Esophagus mucosa (tissue), 1 donor: ENCODE measurements at regions not wholly inside any gene's neighbourhood (a gene's known extent, or its start where the extent isn't known, plus 50 kb on each side); places are given as distances from the start of the nearest gene placed in this dataset.

ENCODE experiments used
- ATAC-seq: fragments of 200-7000 bp; cut with Tn5 transposase; one replicate; pipeline ENCODE4 v1.9.1; 2020
- donor health status: DM: yes; HTN: yes; CAD: no.

DNA sequence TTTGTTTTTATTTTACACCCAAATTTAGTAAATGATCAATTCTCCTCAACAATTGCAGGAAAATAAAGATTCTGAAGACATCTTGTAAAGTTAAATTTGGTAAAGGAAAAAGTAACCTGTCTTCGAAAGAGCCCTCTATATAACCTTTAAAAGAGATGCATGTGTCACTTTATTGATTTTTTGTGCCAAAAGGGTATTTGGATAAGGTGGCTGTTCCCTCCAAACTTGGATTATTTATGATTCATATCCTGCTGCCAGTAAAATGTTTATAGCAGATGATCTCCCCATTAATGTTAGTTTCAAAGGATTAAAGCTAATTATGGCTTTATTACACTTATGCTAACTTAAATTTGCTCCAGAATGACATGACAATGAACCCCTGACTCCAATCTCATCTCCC, 98.8 kb downstream of the DUSP6 start:
- no peak for ATAC-seq

DNA sequence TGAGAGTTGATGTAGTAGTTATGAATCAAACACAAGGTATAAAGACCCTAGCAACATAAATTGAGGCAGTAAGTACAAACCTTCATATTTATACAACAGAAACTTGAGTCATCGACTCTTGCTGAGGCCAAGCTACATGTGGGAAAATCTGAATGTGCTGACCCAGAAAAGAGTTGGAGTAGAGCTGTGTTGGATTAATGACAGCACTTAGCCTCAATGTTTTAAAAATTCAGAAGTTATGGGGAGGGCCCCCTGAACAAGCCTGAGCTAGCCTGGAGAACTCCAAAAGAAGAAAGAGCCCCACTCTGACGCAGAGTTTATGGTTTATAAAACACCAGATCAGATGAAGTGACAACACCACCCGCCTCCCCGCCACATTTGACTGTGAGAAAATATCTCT, 100.0 kb downstream of the DUSP6 start:
- ATAC-seq: peak; percentile 46

DNA sequence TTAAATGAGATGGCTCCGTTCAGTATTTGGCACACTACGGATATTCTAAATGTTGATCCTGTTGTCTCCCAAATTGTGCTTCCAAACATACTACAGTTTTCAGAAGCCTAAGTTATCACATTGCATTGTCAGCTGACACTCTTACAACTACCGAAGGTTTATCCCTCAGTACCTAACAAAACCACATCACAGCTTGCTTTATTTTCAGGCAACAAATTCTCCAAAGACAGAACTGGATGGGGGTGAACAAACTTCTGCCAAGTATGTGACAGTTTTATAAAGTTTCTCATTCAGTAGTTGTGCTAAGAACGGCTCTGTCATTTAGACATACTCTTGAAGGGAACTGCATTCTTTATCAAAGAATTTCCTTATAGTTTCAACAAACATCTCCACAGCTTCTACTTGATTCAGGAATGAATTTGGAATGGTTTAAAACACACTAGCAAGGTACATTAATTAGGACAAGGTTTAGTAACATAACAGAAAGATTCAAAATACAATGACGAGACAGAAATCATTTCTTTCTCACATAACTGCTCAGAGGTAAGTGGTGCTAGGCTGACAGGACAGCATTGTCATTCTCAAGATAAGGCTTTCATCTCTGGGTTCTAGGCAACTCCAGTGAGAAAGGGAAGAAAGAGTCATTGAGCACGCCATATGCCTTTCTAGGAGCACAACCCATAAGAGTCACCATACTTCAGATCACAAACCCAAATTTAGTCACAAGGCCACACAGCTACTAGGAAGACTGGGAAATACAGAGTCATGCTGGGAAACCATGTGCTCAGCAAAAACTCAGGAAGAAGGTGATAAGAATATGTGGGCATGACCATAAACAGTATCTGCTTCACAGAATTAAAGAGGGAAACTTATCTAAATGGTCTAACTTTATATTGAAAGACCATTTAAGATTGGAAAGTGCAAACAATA, 100.7 kb downstream of the DUSP6 start:
- no peak for ATAC-seq

DNA sequence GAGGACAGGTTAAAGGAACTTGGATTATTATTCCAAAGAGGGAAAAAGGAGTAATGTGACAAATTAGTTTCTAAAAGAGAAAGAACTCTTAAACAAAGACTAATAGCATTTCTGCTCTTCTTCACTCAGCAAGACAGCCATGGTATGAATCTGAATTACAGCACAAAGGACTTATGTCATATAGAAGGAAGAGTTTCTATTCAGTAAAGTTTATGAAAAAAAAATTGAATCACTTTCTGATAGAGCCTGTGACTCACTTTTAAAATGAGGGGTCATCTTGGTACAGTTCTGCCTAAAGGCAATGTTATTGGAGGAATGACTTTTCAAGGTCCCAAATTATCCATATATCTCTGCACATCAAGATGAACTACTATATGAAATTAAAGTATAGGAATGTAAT, 101.7 kb downstream of the DUSP6 start:
- no peak for ATAC-seq

DNA sequence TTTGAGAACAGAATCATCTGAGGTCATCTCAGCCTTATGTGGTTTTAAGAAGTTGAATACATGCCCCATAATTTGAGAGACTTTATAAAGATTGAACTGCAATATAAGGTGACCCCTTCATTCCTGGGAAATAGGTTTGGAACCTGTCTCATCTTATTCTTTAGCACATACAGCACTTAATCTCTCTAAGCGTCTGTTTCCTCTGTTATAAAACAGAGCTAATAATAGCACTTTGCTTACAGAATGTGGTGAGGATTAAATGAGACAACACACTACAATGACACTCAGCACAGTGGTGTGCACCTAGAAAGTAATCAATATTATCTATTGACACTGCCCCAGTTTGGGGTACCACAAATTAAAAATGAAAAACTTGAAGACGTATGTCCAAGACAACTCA, 102.1 kb downstream of the DUSP6 start:
- ATAC-seq: no peak

DNA sequence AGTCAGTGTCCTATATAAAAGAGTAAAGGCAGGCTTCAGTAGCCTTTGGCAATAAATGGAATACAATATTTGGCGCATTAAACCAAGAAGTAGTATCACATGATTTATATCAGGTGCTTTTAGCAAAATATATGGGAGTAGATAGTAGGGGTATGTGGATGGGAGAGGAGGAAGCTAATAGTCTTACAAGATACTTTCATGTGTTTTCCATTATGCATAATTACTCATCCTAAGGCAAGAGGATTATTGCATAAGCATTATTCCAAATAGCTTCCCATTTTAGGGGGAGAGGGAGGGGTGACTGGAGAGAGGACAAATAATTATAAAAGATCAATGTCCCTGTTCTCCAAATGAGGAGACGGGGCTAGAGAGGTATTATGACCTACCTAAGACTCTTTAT, 104.3 kb downstream of the DUSP6 start:
- no peak for ATAC-seq

DNA sequence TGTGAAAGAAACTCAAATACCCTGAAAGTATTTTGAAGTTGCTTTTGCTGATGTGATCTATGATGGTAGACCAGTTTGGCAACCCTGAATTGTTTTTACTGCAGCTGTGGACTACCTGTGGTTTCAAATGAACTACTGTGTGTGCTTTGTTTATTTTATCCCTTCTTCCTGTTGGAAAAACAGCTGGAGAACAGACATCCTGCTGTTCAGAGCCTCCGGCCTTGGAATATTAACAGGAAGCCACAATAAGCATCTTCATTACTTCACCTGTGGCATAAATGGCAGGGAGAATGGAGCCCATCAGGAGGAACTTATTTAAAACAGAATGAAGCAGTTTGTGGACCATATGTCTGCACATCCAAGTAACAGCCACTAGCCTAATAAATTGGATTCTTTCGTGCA, 104.8 kb downstream of the DUSP6 start:
- ATAC-seq: no peak

DNA sequence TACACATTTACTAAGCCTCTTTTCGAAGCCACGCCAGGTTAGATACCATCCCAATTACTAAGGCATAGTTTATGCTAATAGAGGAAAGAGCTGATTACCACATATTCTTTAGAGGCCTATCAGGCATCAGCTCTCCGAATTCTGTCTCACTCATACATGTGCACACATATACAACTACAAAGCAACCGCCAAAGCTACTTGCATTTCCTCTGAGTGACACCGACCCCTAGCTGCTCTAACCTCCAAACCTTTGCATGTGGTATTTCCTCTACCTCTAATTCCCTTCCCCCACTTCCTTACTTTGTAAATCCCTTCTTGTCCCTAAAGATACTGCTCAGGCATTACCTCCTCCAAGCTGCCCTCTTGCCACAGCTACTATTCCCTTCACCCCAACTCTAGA, 107.2 kb downstream of the DUSP6 start:
- ATAC-seq: peak; percentile 74

DNA sequence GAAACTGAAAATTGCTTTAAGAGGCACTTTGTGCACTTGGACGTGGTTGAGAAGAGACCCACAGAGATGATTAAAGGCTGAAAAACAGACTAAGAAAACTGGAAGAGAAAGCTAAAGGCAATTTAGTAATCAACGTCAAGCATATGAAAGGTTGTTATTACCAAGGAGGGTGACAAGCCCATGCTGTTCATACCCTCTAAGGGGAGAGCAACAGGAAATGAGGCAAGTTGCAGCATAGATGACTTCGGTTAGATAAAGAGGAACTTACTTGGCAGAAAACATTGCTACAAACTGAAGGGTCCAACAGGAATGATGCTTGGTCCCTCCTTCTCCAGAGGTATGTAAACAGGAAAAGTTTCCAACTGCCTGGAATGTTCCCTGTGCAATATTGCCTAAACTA, 107.8 kb downstream of the DUSP6 start:
- ATAC-seq: no peak

DNA sequence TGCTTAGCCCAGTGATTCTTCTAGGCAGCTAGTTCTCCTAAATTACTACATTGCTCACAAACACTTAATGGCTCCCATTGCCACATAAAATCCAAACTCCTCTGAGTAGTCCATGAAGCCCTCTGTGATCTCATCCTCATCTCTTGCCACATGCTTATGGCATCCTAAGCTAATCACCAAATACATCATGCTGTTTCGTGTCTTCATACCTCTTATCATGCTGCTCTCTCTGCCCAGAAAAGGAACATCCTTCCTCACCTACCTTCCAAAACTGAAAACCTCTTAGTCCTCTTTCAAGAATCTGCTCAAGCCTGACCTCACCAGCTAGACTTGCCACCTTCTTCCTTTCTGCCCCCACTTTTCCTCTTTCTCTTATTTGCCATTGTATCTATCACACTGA, 108.5 kb downstream of the DUSP6 start:
- no peak for ATAC-seq

DNA sequence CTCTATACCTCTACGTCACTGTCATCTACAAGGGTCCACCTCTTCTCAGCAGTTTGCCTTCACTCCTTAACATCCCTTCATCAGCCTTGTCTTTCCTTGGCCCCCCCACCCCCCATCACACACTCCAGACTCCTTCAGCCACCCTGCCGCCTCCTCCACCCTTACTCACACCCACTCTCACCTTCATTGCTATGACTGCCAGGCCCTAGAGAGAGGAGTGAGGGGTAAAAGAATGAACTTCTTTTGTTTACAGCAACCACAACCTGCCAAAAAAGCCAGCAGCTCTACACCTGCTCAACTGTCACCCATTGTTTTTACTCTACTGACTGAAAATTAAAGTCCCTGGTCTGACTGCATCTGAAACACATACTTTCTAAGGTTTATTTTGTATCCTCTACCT, 112.8 kb downstream of the DUSP6 start:
- ATAC-seq: no peak

DNA sequence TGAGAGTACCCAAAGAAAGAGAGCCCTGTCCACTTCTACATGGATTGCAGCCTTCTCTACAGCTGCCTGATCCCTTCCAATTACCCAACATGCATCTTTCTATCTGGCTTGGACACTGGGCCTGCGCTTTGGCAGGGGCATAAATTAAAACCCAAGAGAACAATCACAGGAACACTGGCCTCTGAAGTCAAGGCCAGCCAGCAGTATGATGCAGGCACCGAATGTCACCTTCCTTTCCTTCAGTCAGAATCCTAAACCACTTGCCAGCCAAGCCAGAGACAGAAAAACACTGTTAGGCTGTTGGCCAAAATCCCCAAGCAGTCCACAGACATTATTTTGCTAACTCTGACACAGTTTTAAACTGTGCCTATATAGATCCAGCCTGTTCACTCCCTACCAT, 113.7 kb downstream of the DUSP6 start:
- peak; percentile 41 for ATAC-seq

DNA sequence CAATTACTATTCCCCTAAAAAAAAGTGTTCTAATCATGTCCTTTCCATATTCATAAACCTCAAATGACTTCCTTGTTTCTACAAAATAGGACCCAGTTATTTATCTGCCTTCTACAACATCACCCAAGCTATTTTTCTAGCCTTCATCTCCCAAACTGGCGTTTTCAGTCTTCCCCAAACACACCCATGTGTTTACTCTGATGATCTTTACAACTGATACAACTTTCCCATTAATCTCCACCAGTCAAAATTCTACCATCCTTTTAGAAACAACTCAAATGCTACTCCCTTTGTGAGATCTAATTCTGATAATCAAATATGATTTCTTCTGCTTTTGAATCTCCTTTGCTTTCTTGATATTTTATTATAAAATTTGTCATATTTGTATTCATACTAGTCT, 114.5 kb downstream of the DUSP6 start:
- no peak for ATAC-seq

DNA sequence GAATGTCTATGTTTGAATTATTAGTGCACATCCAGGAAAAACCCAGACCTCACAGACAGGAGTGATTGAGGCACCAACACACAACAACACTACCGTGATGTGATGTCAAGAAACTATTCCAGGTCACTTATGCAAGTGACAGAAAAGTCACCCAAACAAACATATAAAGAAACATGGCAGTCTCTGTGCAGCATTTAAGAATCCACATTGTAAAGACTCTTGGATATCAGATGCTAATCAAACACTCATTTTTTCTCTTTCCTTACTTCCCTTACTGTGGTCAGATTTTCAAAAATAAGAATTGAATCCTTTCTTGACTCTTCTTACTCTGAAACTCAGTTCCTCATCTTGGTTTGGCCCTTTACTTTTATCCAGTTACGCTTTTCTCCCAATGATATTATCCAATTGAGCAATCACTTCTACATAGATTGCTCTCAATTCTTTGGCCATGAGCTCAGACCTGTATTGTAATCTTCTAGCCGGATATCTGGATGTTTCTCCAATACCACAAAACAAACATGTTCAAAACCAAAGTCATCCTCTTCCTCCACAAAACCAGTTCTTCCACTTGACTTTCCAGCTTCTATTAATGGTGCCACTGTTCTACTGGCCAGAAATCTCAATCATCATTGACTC, 115.4 kb downstream of the DUSP6 start:
- peak; percentile 81 for ATAC-seq

DNA sequence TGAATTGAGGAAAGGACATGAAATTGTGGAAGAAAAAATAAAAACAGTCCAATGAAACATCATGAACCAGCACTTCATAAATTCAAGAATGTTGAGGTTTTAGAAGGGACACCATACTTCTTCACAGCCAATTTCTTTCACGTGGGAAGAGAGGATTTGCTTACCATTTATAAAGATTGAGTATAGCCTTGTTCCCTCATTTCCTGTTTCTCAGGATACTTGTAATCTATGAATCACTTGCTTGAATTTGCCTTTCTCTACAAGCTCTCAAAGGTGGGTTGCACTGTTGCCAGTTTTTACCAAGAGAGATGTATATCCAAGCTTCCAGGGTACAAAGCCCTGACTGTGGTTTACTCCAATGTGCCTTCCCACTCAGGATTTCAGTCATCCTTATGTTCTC, 116.1 kb downstream of the DUSP6 start:
- ATAC-seq: peak; percentile 37

DNA sequence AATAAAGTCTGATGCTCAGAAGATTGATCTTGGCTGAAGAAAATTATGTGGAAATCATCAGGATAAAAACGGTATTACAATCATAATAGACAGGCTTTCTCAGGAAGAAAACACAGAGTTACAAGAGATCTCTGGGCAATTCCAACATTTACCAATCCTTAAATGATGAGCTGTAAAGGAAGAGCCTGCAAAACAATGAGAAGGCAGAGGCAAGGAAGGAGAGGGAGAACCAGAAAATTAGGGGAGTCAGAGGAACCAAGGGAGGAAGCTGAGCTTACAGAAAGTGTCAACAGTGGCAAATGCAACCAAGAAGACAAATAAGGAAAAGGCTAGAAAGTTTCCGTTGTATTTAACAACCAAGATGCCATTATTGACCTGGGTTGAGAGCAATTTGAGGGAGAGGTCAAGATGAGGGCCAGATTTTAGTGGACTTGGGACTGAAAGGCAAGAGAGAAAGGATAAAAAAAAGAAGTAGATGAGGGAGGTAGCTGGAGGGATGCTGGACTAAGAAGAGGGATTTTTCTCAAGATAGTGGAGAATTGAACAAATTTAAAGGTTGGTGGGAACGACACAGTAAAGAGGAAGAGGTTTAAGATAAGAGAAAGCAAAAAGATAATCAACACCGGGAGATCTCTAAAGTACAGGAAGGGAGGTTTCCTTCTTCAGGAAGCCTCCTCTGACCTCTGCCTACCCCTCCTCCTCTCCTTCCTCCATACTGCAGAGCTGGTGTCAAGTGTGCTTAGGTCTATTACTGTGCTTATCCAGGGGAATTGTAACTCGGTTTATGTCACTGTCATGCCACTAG, 116.9 kb downstream of the DUSP6 start:
- ATAC-seq: no peak

DNA sequence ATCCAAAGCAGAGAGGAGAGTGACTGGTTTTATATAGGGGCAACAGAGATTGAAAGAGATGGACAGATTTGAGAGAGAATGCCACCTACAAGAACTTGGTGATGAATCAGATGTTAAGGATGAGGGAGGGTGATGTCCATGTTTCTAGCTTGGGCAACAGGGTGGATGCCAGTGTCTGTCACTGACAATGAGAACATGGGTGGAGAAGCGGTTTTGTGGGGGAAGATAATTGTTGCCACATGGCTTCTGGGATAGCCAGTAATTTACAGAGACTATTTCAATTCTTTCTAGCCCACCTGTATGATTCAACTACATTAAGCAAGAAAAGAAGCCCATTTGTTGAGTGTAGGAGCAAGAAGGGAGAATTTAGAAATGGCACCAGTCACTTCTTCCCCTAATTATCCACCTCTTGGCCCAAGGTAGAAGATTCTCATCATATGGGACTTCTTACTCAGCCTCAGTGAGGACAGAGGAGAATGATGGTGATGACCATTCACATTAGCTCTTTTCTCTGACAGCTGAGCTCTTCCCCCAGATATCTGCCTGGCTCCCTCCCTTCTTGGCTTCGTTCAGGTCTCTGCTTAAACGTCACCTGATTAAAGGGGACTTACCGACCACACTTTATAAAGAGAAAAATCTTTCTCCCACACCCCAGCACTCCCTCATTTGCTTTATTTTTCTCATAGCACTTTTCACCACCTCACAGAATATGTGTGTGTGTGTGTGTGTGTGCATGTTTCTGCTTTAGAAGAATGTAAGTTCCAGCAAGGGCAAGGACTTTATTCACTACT, 117.8 kb downstream of the DUSP6 start:
- no peak for ATAC-seq

DNA sequence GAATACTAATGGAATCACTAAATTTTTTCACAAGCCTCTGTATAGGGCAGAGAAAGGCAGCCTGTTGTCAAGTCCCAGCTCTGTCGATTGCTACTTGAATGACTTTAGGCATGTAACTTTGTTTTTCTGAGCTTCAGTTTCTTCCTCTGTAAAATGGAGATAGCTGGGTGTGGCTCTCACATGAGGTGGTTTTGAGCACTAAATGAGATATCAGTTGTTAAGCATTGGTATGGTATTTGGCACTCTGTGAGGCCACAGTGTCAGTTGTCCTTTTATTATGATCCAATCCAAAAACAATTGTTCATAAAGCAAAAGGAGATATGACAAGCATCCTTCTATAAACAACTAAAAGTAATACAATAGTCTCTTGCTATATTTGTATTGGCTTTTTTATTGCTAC, 120.6 kb downstream of the DUSP6 start:
- no peak for ATAC-seq

DNA sequence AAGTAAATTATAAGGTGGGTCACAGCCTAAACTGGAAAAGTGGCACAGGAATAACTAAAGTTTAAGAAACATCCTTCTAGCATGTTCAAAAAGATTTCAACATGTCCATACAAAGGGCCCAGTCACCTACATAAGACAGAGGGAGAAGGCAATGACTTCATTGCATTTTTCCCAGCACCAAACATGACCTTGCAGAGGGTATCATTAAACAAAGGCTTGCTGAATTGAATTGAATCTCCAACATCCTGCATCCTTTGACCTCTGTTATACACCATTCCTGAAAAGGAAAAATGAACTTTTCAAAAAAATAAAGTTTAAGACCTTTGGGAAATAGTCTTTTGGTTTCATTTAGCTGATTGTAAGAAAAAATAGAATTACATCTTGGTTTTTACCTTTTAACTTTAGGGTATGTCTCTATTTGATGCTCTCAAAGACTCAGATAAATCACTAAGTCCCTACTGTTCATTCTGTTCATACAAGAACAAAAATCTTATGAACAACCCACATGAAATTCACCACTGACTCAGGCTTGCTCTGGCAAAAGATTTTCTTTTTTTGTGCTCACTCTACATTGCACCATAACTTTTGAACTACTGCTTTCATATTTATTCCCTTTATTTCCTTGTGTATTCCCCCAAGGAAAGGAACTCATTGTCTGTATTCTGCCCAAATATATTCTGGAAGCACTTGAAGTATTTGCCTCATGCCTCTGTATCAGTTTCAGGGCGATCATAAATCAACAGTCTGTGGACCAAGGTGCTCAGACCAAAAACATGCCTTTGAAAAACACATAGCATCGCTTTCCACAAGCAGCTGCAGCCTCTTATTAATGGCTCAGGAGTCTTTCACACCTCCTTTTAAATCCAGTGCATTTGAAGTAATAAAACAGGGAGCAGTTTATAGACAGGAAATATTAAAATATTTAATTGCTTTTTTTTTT, 121.7 kb downstream of the DUSP6 start:
- no peak for ATAC-seq

DNA sequence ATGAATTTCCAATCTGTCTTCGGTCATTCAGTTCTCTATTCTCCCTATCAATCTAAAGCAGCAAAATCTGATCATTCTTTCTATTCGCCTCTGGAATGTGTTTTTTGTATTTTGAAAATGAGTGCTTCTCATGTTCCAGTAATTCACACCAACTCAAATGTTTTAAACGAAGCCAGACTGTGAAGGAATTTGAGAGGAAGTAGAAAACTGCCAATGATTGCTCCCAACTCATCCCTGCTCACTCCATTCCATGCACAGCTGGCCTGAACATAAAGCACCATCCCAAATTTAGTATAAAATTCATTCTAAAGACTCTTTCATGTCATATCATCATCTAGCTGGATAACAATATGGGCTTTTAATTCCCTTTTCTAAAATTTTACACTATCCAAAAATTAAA, 123.8 kb downstream of the DUSP6 start:
- no peak for ATAC-seq

DNA sequence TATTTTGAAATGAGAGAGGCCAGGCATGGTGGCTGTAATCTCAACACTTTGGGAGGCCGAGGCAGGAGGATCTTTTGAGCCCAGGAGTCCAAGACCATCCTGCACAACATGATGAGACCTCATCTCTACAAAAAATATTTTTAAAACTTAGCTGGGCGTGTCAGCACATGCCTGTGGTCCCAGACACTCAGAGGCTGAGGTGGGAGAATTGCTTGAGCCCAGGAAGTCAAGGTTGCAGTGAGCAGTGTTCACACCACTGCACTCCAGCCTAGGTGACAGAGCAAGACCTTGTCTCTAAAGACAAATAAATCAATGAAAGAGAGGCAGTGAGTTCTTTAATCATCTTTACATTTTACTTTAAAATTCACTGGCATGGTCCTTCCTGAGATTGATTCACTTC, 124.5 kb downstream of the DUSP6 start:
- no peak for ATAC-seq
